Ovary (tissue), 3 donors: ENCODE measurements at regions not wholly inside any gene's neighbourhood (a gene's known extent, or its start where the extent isn't known, plus 50 kb on each side); places are given as distances from the start of the nearest gene placed in this dataset.

Experiments
- EP300 ChIP-seq: sonication (generic); formaldehyde crosslinking; IDR thresholded peaks from one replicate; pipeline ENCODE4 v1.6.1; 2017; ENCODE audit warnings: antibody characterized with exemption
- POLR2A ChIP-seq: fragments of 450-650 bp; IDR thresholded peaks from one replicate; pipeline ENCODE4 v1.6.1; 2017; ENCODE audit warnings: antibody characterized with exemption, mild to moderate bottlenecking, moderate library complexity
- TF ChIP-seq, protein P1 (sequence below), 3 donors: fragments of 450-650 bp in 2 of 3; fragments of 200-600 bp in 1 of 3; IDR thresholded peaks; one replicate each; pipeline versions ENCODE4 v1.5.1 to v1.8.0; 2016 to 2022; ENCODE audit warnings: antibody characterized with exemption in 3 of 3, mild to moderate bottlenecking in 1 of 3
- donor health status: DM: no; HTN: no; CAD: no.

DNA sequence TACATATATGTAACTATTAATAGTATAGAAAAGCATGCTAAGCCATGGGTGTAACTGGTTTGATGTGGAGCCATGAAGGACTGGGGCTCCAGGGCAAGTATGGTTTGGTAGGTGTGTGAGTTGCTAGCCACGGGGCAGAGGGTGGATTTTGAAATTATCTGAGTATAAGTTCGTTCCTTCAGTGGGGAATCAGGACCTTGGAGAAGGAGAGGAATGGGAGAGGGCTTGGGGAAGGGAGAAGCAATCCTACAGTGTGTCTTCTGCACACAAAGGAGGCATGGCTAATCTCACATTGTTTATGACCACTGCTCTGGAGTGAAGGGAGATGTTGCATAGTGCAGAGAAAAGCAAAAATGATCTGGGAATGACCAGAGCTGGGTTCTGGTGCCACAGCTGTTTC, 127.8 kb upstream of the CADM1 start:
- TF ChIP-seq POLR2A: no peak
- TF ChIP-seq, protein P1, sequence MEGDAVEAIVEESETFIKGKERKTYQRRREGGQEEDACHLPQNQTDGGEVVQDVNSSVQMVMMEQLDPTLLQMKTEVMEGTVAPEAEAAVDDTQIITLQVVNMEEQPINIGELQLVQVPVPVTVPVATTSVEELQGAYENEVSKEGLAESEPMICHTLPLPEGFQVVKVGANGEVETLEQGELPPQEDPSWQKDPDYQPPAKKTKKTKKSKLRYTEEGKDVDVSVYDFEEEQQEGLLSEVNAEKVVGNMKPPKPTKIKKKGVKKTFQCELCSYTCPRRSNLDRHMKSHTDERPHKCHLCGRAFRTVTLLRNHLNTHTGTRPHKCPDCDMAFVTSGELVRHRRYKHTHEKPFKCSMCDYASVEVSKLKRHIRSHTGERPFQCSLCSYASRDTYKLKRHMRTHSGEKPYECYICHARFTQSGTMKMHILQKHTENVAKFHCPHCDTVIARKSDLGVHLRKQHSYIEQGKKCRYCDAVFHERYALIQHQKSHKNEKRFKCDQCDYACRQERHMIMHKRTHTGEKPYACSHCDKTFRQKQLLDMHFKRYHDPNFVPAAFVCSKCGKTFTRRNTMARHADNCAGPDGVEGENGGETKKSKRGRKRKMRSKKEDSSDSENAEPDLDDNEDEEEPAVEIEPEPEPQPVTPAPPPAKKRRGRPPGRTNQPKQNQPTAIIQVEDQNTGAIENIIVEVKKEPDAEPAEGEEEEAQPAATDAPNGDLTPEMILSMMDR (IDR thresholded peaks at IDR 0.05): no peak
- TF ChIP-seq EP300: no peak
